Activated CD8-positive, alpha-beta memory T cell treated with anti-CD3 and anti-CD28 coated beads, Interleukin-2, amount 10 ng/mL, durations not matched to agents 7 days and 5 days (primary cell): ENCODE measurements at regions not wholly inside any gene's neighbourhood (a gene's known extent, or its start where the extent isn't known, plus 50 kb on each side); places are given as distances from the start of the nearest gene placed in this dataset.

ENCODE experiments used
- ATAC-seq: fragments of 150-1000 bp; cut with Tn5 transposase; one replicate; pipeline ENCODE4 v1.10.0; 2021; ENCODE audit warnings: moderate library complexity
- CTCF ChIA-PET: fragments of 350-600 bp; sonication (Branson Sonifier 250); formaldehyde crosslinking; loops from one replicate; lab custom pipeline; 2021; ENCODE audit warnings: antibody characterized with exemption; lab: Charles Lee
- DNase-seq: peaks from one replicate; pipeline ENCODE4 v3.0.0-alpha.2; 2020
- H3K27ac Mint-ChIP-seq: one replicate; pipeline ENCODE4 v1.8.0; 2021; ENCODE audit warnings: mild to moderate bottlenecking, mixed read lengths
- H3K27me3 Mint-ChIP-seq: one replicate; pipeline ENCODE4 v1.8.0; 2021; ENCODE audit warnings: mixed read lengths
- H3K36me3 Mint-ChIP-seq: one replicate; pipeline ENCODE4 v1.8.0; 2021; ENCODE audit warnings: mild to moderate bottlenecking, mixed read lengths
- H3K4me1 Mint-ChIP-seq: one replicate; pipeline ENCODE4 v1.8.0; 2021; ENCODE audit warnings: mixed read lengths
- H3K4me3 Mint-ChIP-seq: one replicate; pipeline ENCODE4 v1.8.0; 2021; ENCODE audit warnings: mild to moderate bottlenecking, moderate library complexity, mixed read lengths
- H3K9me3 Mint-ChIP-seq: one replicate; pipeline ENCODE4 v1.8.0; 2022; ENCODE audit warnings: low read depth, mixed read lengths

- Mint-ChIP-seq H3K27ac (no peak overlapping the region), H3K4me1 (peaks cover 30% of the 10 kb centered on the region), H3K27me3 (peaks cover 14% of the 10 kb centered on the region), H3K36me3 (peaks cover 3% of the 10 kb centered on the region), H3K4me3 (no peak overlapping the region), H3K9me3 (no peaks in the 10 kb centered on the region)
- CTCF ChIA-PET: interaction anchor here (0.7 to 10.4 kb wide), 3 partner anchors 81 to 193 kb away, joined by 3 to 338 read pairs (median 39); no protein-coding TSS in a partner anchor
- ATAC-seq (no peak), DNase-seq (no peak)
Measured at GRCh38 chr1:25040122-25040685, 110.1 kb upstream of the RUNX3 start.

GRCh38 chr1:25039229-25039628 is 109.2 kb upstream of the RUNX3 start:
- CTCF ChIA-PET: interaction anchor here (0.7 to 10.4 kb wide), 11 partner anchors 16 to 192 kb away, joined by 3 to 338 read pairs (median 14); partner anchors contain the start of gene RUNX3
- ATAC-seq: no peak
- H3K27me3 Mint-ChIP-seq: peaks cover 14% of the 10 kb centered on the region
- DNase-seq: no peak
- H3K9me3 Mint-ChIP-seq: no peaks in the 10 kb centered on the region
- peaks cover 30% of the 10 kb centered on the region for H3K4me1 Mint-ChIP-seq
- no peak overlapping the region for H3K4me3 Mint-ChIP-seq
- H3K36me3 Mint-ChIP-seq: peaks cover 5% of the 10 kb centered on the region
- H3K27ac Mint-ChIP-seq: no peak overlapping the region

DNA sequence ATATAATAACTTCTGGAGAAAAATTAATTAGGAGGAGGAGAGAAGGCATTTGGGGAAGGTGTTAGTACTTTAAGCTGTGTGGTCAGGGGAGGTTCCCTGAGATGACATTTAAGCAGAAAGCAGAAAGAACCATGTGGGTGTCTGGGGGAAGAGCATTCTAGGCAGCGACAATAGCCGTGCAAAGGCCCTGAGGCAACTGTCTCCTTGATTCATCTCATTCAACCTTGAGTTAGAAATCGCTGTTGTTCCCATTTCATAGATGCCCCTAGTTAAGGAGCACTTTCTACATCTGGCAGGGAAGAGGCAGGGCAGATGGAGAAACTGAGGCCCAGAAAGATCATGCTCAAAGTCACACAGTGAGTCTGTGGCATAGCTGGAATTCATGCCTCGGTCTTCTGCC is 108.6 kb upstream of the RUNX3 start:
- ATAC-seq (no peak), DNase-seq (no peak)
- Mint-ChIP-seq H3K27ac (no peak overlapping the region), H3K36me3 (peaks cover 3% of the 10 kb centered on the region), H3K4me3 (no peak overlapping the region), H3K9me3 (no peaks in the 10 kb centered on the region), H3K27me3 (peaks cover 11% of the 10 kb centered on the region), H3K4me1 (peaks cover 30% of the 10 kb centered on the region)
- CTCF ChIA-PET: interaction anchor here (0.7 to 10.4 kb wide), 19 partner anchors 8 to 191 kb away, joined by 3 to 338 read pairs (median 12); partner anchors contain the start of gene RUNX3

- peaks cover 28% of the 10 kb centered on the region for H3K4me1 Mint-ChIP-seq
- DNase-seq (peak; percentile 80), ATAC-seq (peak; percentile 35)
- no peaks in the 10 kb centered on the region for H3K9me3 Mint-ChIP-seq
- H3K27ac Mint-ChIP-seq: peak overlapping the region; percentile 35
- H3K36me3 Mint-ChIP-seq: peaks cover 3% of the 10 kb centered on the region
- no peak overlapping the region for H3K4me3 Mint-ChIP-seq
- H3K27me3 Mint-ChIP-seq: peaks cover 11% of the 10 kb centered on the region
- CTCF ChIA-PET: interaction anchor here (0.6 to 10.4 kb wide), 51 partner anchors 9 to 190 kb away, joined by 3 to 338 read pairs (median 7); partner anchors contain the start of gene RUNX3
Measured at GRCh38 chr1:25037174-25038074, 107.3 kb upstream of the RUNX3 start.

- peak; percentile 67 for DNase-seq
- H3K4me3 Mint-ChIP-seq: no peak overlapping the region
- peaks cover 3% of the 10 kb centered on the region for H3K36me3 Mint-ChIP-seq
- CTCF ChIA-PET: interaction anchor here (1.0 to 10.4 kb wide), 30 partner anchors 8 to 189 kb away, joined by 3 to 338 read pairs (median 8); partner anchors contain the start of gene RUNX3
- no peak for ATAC-seq
- no peak overlapping the region for H3K27ac Mint-ChIP-seq
- peaks cover 21% of the 10 kb centered on the region for H3K4me1 Mint-ChIP-seq
- H3K9me3 Mint-ChIP-seq: no peaks in the 10 kb centered on the region
- peaks cover 11% of the 10 kb centered on the region for H3K27me3 Mint-ChIP-seq
Measured at GRCh38 chr1:25036117-25036546, 106.1 kb upstream of the RUNX3 start.

GRCh38 chr1:25035523-25036116 is 105.5 kb upstream of the RUNX3 start:
- peaks cover 19% of the 10 kb centered on the region for H3K4me1 Mint-ChIP-seq
- peaks cover 3% of the 10 kb centered on the region for H3K36me3 Mint-ChIP-seq
- H3K27ac Mint-ChIP-seq: no peak overlapping the region

DNA sequence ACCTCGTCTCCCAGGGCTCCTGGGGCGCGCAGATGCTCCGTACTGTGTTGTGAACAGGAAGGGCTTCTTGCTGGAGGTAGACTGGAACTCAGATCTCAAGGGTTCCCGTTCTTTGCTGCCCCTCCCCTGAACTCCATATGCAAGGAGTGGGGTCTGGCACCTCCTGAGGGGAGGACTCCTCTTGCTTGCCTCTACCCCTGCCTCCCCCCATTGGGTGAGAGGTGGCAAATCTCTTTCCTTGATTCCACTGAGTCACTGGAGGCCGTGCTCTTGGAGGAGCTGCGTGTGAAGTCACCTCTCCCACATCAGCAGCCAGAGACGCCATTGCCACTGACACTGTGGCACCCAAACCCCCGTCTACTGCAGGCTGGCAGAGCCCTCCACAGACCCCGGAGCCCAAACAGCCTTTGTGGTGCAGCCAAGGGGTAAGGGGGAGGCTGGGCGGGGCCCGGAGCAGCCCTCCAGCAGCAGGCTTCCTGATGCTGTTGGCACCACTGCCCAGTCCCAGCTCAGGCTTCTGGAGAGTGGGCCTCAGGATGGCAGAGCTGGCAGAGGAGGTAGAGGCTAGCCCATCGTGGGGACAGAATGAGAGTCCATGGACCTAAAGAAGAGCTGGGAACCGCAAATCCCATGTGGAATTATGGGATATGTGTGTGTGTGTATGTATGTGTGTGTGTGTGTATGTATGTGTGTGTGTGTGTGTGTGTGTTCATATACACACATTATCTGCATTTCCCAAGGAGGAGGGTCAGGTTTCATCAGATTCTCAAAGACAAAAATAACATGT is 104.9 kb upstream of the RUNX3 start:
- Mint-ChIP-seq H3K9me3 (no peaks in the 10 kb centered on the region), H3K4me1 (peaks cover 19% of the 10 kb centered on the region), H3K4me3 (peak overlapping the region; percentile 52), H3K27ac (no peak overlapping the region), H3K36me3 (peaks cover 3% of the 10 kb centered on the region), H3K27me3 (peaks cover 6% of the 10 kb centered on the region)
- CTCF ChIA-PET: interaction anchor here (0.8 to 10.4 kb wide), 12 partner anchors 12 to 187 kb away, joined by 3 to 338 read pairs (median 14); no protein-coding TSS in a partner anchor
- ATAC-seq: no peak
- DNase-seq: no peak

More at GRCh38 chr1:25035523-25036116, 105.5 kb upstream of the RUNX3 start:
- no peaks in the 10 kb centered on the region for H3K9me3 Mint-ChIP-seq
- ATAC-seq: no peak
- H3K27me3 Mint-ChIP-seq: peaks cover 7% of the 10 kb centered on the region
- H3K4me3 Mint-ChIP-seq: no peak overlapping the region
- DNase-seq: no peak
- CTCF ChIA-PET: interaction anchor here (1.1 to 10.4 kb wide), 18 partner anchors 12 to 188 kb away, joined by 3 to 338 read pairs (median 10); no protein-coding TSS in a partner anchor

DNA sequence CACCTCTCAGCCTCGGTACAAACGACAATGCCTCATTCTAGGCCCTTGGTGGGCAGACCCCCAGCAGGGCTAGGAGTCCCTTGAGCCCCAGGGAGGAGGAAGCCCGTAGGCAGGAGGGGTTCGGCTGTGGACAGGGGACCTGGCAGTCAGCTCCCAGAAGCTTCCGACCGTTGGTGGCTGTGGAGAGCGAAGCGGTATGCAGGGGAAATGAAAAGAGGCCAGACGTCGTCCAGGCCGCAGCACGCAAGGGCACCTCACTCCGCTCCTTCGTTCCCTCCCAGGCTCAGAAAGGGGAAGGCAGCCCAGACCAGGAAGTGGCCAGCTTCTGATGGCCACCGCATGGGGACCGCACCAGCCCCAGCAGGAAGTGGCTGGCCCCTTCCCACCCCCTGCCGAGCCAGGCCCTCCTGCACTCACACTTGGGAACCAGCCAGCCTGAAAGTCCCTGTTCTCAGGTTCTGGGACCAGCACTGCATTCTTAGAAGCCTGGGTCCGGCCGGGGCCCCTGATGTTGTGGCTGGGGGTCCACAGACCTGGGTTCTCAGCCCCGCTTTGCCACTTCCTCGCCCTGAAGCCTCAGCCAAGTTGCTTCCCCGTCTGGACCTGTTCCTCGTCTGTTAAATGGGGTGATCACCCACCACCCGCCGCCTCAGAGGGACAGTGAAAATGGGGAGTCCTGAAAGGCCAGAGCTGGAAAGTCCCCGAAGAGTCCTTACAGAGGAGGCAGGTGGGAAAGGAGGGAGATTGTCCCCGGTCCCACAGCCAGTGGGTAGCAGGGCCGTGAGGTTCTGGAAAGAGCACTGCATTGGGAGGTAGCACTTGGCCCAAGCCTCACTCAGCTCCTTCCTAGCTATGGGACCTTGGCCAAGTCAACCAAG is 104.0 kb upstream of the RUNX3 start:
- no peak for ATAC-seq
- H3K4me3 Mint-ChIP-seq: peak overlapping the region; percentile 52
- H3K36me3 Mint-ChIP-seq: peaks cover 3% of the 10 kb centered on the region
- peak; percentile 83 for DNase-seq
- CTCF ChIA-PET: interaction anchor here (0.6 to 10.4 kb wide), 17 partner anchors 11 to 186 kb away, joined by 3 to 338 read pairs (median 6); no protein-coding TSS in a partner anchor
- no peak overlapping the region for H3K27ac Mint-ChIP-seq
- no peaks in the 10 kb centered on the region for H3K27me3 Mint-ChIP-seq
- peaks cover 19% of the 10 kb centered on the region for H3K4me1 Mint-ChIP-seq
- no peaks in the 10 kb centered on the region for H3K9me3 Mint-ChIP-seq

- CTCF ChIA-PET: interaction anchor here (0.6 to 10.4 kb wide), 18 partner anchors 9 to 186 kb away, joined by 3 to 338 read pairs (median 5); no protein-coding TSS in a partner anchor
- ATAC-seq (no peak), DNase-seq (no peak)
- no peak overlapping the region for H3K27ac Mint-ChIP-seq
- peak overlapping the region; percentile 52 for H3K4me3 Mint-ChIP-seq
- peaks cover 13% of the 10 kb centered on the region for H3K4me1 Mint-ChIP-seq
- H3K9me3 Mint-ChIP-seq: no peaks in the 10 kb centered on the region
- H3K27me3 Mint-ChIP-seq: no peaks in the 10 kb centered on the region
- H3K36me3 Mint-ChIP-seq: peaks cover 3% of the 10 kb centered on the region
Measured at GRCh38 chr1:25033030-25033827, 103.2 kb upstream of the RUNX3 start.

- Mint-ChIP-seq H3K9me3 (no peaks in the 10 kb centered on the region), H3K27me3 (no peaks in the 10 kb centered on the region), H3K27ac (no peak overlapping the region), H3K36me3 (peaks cover 3% of the 10 kb centered on the region), H3K4me3 (peak overlapping the region; percentile 52), H3K4me1 (peaks cover 4% of the 10 kb centered on the region)
- peak; percentile 85 for DNase-seq
- ATAC-seq: peak; percentile 27
- CTCF ChIA-PET: interaction anchor here (0.8 to 10.4 kb wide), 12 partner anchors 9 to 184 kb away, joined by 3 to 338 read pairs (median 4); no protein-coding TSS in a partner anchor
Measured at GRCh38 chr1:25031966-25032667, 102.0 kb upstream of the RUNX3 start.
